Prostate gland (tissue), 2 donors: ENCODE measurements at regions not wholly inside any gene's neighbourhood (a gene's known extent, or its start where the extent isn't known, plus 50 kb on each side); places are given as distances from the start of the nearest gene placed in this dataset.

Experiments
- DNase-seq: peaks from one replicate; pipeline ENCODE4 v3.0.0-alpha.2; 2019; ENCODE audit warnings: low spot score
- H3K27ac ChIP-seq, 2 donors: fragments of 200-600 bp; sonication (generic); 2 replicates each; pipeline ENCODE4 v1.5.1; 2017 to 2019
- H3K27me3 ChIP-seq: fragments of 200-600 bp; sonication (generic); replicated peaks from 2 replicates; pipeline ENCODE4 v1.5.1; 2019; ENCODE audit not compliant: insufficient read depth
- H3K36me3 ChIP-seq, 2 donors: fragments of 200-600 bp; sonication (generic); 1 replicate in 1 of 2; 2 replicates in 1 of 2; pipeline versions ENCODE4 v1.5.1 to v1.8.1; 2017 to 2019
- H3K4me1 ChIP-seq: fragments of 200-600 bp; sonication (generic); replicated peaks from 2 replicates; pipeline ENCODE4 v1.5.1; 2019
- H3K4me3 ChIP-seq, 2 donors: fragments of 200-600 bp; sonication (generic); 2 replicates each; pipeline ENCODE4 v1.5.1; 2017 to 2019
- H3K9me3 ChIP-seq: fragments of 200-600 bp; sonication (generic); 2 replicates; pipeline ENCODE4 v1.5.1; 2017
- POLR2A ChIP-seq: fragments of 450-650 bp; IDR thresholded peaks from one replicate; pipeline ENCODE4 v1.6.1; 2016; ENCODE audit warnings: antibody characterized with exemption, mild to moderate bottlenecking
- POLR2AphosphoS5 ChIP-seq: sonication (generic); formaldehyde crosslinking; IDR thresholded peaks from one replicate; pipeline ENCODE4 v1.6.1; 2017; ENCODE audit warnings: antibody characterized with exemption
- WGBS: methylation state at CpG from one replicate; pipeline ENCODE4 v1.1.5; 2018; 5-methylcytosine and 5-hydroxymethylcytosine counted together
- intact Hi-C: fragments of 100-400 bp; cut with DNase I; formaldehyde crosslinking; loops from one replicate; pipeline ENCODE4 v1.14.2; 2022
- TF ChIP-seq, protein P1 (sequence below), 4 experiments: fragments of 200-600 bp in 2 of 4; fragments of 450-650 bp in 2 of 4; sonication (generic) in 2 of 4; IDR thresholded peaks; 1 replicate in 3 of 4; 2 replicates in 1 of 4; pipeline ENCODE4 v1.5.1; 2016 to 2019; ENCODE audit warnings: antibody characterized with exemption in 4 of 4, mild to moderate bottlenecking in 2 of 4, moderate library complexity in 2 of 4

DNA sequence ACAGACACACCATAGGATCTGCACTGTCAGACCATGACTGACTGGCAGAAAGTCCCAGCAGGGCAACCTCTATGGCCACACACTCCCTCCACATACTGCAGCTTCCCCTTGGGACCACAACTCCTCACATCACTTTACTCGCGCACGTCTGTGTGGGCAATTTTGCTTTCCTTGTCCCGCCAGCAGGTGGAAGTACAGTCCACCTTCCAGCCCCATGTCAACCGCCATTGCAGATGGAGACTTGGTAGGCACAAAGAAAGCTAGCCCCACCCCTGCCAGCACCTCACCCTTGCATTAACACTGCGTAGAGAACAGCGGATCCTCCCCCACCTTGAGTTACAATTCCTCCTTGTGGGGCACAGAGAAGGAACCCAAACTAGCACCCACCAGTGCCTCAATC lies 74.4 kb upstream of the NAP1L2 start:
- no peak for TF ChIP-seq POLR2AphosphoS5
- TF ChIP-seq, protein P1, sequence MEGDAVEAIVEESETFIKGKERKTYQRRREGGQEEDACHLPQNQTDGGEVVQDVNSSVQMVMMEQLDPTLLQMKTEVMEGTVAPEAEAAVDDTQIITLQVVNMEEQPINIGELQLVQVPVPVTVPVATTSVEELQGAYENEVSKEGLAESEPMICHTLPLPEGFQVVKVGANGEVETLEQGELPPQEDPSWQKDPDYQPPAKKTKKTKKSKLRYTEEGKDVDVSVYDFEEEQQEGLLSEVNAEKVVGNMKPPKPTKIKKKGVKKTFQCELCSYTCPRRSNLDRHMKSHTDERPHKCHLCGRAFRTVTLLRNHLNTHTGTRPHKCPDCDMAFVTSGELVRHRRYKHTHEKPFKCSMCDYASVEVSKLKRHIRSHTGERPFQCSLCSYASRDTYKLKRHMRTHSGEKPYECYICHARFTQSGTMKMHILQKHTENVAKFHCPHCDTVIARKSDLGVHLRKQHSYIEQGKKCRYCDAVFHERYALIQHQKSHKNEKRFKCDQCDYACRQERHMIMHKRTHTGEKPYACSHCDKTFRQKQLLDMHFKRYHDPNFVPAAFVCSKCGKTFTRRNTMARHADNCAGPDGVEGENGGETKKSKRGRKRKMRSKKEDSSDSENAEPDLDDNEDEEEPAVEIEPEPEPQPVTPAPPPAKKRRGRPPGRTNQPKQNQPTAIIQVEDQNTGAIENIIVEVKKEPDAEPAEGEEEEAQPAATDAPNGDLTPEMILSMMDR (IDR thresholded peaks at IDR 0.05) = peak in 1 of 4 experiments; percentile 10
- no peak for TF ChIP-seq POLR2A
- Histone ChIP-seq H3K27me3 (no peaks in the 10 kb centered on the region), H3K9me3 (no peaks in the 10 kb centered on the region), H3K4me3 (no peak overlapping the region), H3K27ac (no peak overlapping the region), H3K4me1 (no peaks in the 10 kb centered on the region), H3K36me3 (no peaks in the 10 kb centered on the region)
- intact Hi-C loops = no loop called here
- 74% methylated on average over 7 of the region's 7 CpGs for WGBS
- no peak for DNase-seq

DNA sequence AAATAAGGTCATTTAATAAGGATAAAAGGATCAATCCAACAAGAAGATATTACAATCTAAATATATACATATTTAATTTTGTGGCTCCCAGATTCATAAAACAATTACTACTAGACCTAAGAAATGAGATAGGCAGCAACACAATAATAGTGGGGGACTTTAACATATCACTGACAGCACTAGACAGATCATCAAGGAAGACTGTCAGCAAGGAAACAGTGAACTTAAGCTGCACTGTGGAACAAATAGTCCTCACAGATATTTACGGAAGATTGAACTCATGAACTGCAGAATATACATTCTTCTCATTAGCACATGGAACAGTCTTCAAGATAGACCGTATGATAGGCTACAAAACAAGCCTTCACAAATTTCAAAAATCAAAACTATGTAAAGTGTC lies 56.1 kb upstream of the NAP1L2 start:
- WGBS = 75% methylated on average over 2 of the region's 2 CpGs
- TF ChIP-seq POLR2AphosphoS5 (no peak), POLR2A (no peak)
- TF ChIP-seq, protein P1 (IDR thresholded peaks at IDR 0.05) = no peak
- no peaks in the 10 kb centered on the region for H3K27me3 ChIP-seq
- DNase-seq = no peak
- no peaks in the 10 kb centered on the region for H3K4me1 ChIP-seq
- H3K36me3 ChIP-seq = no peaks in the 10 kb centered on the region
- intact Hi-C loops = no loop called here
- H3K9me3 ChIP-seq = no peaks in the 10 kb centered on the region
- no peak overlapping the region for H3K27ac ChIP-seq
- H3K4me3 ChIP-seq = no peak overlapping the region

DNA sequence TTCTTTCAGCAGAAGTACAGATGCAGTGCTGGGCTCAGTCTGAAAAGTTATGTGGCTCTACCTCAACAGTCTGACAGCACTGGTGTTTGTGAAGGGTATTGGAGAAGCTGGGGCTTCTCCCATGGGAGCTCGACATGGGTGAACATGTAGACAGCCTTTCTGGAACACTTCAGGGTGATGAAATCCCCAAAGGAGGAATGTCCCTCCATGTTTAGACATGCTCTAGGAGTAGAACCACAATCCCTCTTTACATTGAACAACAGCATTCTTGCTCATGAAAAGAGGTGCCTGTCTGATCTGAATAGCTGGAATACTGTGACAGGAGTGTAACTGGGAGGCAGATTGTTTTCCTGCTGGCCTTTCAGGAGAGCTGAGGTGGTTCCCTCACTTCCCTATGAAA lies 53.8 kb upstream of the NAP1L2 start:
- no peaks in the 10 kb centered on the region for H3K36me3 ChIP-seq
- H3K27ac ChIP-seq = no peak overlapping the region
- DNase-seq = no peak
- intact Hi-C loops = loop anchor here (10.0 kb wide), 1 partner anchor 664 kb away; no protein-coding TSS in a partner anchor
- no peak overlapping the region for H3K4me3 ChIP-seq
- H3K27me3 ChIP-seq = no peaks in the 10 kb centered on the region
- no CpG with 5 or more reads among the region's 1 CpG for WGBS
- H3K9me3 ChIP-seq = no peaks in the 10 kb centered on the region
- no peaks in the 10 kb centered on the region for H3K4me1 ChIP-seq
- TF ChIP-seq, protein P1 (IDR thresholded peaks at IDR 0.05) = no peak
- TF ChIP-seq POLR2A (no peak), POLR2AphosphoS5 (no peak)

DNA sequence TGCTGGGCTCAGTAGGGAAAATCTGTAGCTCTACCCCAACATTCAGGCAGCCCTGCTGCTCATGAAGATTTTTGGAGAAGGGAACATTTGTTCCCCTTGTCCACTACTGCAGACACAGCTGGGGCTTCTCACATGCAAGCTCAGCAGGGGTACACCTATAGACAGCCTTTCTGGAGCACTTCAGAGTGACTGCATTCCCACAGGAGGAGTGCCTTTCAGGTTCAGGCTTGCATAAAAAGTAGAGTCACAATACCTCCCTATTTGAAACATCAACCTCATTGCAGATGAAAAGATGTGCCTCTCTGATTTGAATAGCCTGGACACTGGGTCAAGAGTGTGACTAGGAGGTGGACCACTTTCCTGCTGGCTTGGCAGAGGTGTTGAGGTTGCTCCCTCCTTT lies 53.3 kb upstream of the NAP1L2 start:
- H3K4me1 ChIP-seq = no peaks in the 10 kb centered on the region
- H3K27ac ChIP-seq = no peak overlapping the region
- TF ChIP-seq POLR2A = no peak
- TF ChIP-seq POLR2AphosphoS5 = no peak
- TF ChIP-seq, protein P1 (IDR thresholded peaks at IDR 0.05) = no peak
- intact Hi-C loops = loop anchor here (10.0 kb wide), 1 partner anchor 663 kb away; no protein-coding TSS in a partner anchor
- no peak for DNase-seq
- H3K36me3 ChIP-seq = no peaks in the 10 kb centered on the region
- H3K27me3 ChIP-seq = no peaks in the 10 kb centered on the region
- H3K4me3 ChIP-seq = no peak overlapping the region
- H3K9me3 ChIP-seq = no peaks in the 10 kb centered on the region

DNA sequence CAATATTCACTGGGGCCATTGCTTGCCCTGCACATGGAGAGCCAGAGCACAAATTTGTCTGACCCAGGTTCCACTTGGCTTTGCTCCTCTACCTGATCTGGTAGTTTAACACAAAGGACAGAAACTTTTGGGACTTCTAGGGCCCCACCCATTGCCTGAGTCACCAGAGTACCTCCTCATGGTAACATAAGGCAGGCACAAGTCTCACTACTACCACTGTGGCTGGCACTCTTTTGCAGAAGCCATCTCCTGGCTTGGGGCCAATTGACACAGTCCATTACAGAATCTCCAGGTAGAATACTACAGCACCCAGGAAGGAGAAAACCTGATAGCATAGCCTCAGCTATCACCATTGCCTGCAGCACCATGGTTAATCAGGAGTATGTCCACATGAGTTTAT lies 52.6 kb upstream of the NAP1L2 start:
- no peak overlapping the region for H3K27ac ChIP-seq
- H3K4me1 ChIP-seq = no peaks in the 10 kb centered on the region
- no peak for TF ChIP-seq POLR2AphosphoS5
- TF ChIP-seq, protein P1 (IDR thresholded peaks at IDR 0.05) = no peak
- TF ChIP-seq POLR2A = no peak
- no peaks in the 10 kb centered on the region for H3K27me3 ChIP-seq
- intact Hi-C loops = loop anchor here (10.0 kb wide), 1 partner anchor 662 kb away; no protein-coding TSS in a partner anchor
- no peaks in the 10 kb centered on the region for H3K36me3 ChIP-seq
- H3K4me3 ChIP-seq = no peak overlapping the region
- H3K9me3 ChIP-seq = no peaks in the 10 kb centered on the region
- DNase-seq = no peak
